Choroid plexus epithelial cell (primary cell): ENCODE measurements at regions not wholly inside any gene's neighbourhood (a gene's known extent, or its start where the extent isn't known, plus 50 kb on each side); places are given as distances from the start of the nearest gene placed in this dataset.

ENCODE experiments used
- DNase-seq: peaks from one replicate; pipeline ENCODE4 v3.0.0-alpha.2; 2010; ENCODE audit warnings: low read depth
- H3K4me3 ChIP-seq: 2 replicates; pipeline ENCODE4 v1.5.1; 2011; ENCODE audit warnings: low read depth, mild to moderate bottlenecking, control low read depth, low read length, moderate library complexity
- TF ChIP-seq, protein P1 (sequence below): conservative IDR thresholded peaks from 2 replicates; pipeline ENCODE4 v1.5.1; 2011; ENCODE audit warnings: low read depth, mild to moderate bottlenecking, control low read depth, inconsistent platforms, low read length, moderate library complexity

- no peak overlapping the region for H3K4me3 ChIP-seq
- DNase-seq, result peak; percentile 40
- TF ChIP-seq, protein P1, sequence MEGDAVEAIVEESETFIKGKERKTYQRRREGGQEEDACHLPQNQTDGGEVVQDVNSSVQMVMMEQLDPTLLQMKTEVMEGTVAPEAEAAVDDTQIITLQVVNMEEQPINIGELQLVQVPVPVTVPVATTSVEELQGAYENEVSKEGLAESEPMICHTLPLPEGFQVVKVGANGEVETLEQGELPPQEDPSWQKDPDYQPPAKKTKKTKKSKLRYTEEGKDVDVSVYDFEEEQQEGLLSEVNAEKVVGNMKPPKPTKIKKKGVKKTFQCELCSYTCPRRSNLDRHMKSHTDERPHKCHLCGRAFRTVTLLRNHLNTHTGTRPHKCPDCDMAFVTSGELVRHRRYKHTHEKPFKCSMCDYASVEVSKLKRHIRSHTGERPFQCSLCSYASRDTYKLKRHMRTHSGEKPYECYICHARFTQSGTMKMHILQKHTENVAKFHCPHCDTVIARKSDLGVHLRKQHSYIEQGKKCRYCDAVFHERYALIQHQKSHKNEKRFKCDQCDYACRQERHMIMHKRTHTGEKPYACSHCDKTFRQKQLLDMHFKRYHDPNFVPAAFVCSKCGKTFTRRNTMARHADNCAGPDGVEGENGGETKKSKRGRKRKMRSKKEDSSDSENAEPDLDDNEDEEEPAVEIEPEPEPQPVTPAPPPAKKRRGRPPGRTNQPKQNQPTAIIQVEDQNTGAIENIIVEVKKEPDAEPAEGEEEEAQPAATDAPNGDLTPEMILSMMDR, result no peak
Observed at GRCh38 chr10:31098046-31098445, 66.4 kb upstream of the ZNF438 start.

GRCh38 chr10:31099094-31099493, 67.4 kb upstream of the ZNF438 start:
- peak; percentile 72 for DNase-seq
- TF ChIP-seq, protein P1, result no peak
- no peak overlapping the region for H3K4me3 ChIP-seq

- TF ChIP-seq, protein P1, result no peak
- H3K4me3 ChIP-seq, result no peak overlapping the region
- peak; percentile 45 for DNase-seq
Observed at GRCh38 chr10:31099664-31100063, 68.0 kb upstream of the ZNF438 start.

DNA sequence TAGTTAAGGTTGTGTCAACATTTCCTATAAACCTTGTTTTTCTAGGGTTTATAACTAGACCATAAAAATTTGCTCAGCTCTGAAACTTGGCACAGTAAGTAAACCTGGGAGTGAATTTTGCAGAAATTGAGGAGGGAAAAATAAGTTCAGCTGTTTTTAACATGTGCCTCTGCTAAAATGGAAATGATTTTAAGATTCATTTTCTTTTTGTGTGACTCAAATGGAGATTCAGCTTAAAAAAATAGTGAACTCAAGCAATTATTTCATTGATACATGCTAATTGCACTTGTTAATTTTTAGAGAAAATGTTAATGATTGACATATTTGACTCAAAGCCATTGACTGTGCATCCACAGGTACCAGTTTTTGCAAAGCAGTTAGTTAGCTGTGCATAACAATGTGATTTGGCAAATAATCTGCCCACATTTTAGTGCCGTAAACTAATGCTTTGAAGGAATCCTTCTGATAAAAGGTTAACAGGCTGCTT, 68.5 kb upstream of the ZNF438 start:
- no peak overlapping the region for H3K4me3 ChIP-seq
- no peak for DNase-seq
- TF ChIP-seq, protein P1, result no peak

DNA sequence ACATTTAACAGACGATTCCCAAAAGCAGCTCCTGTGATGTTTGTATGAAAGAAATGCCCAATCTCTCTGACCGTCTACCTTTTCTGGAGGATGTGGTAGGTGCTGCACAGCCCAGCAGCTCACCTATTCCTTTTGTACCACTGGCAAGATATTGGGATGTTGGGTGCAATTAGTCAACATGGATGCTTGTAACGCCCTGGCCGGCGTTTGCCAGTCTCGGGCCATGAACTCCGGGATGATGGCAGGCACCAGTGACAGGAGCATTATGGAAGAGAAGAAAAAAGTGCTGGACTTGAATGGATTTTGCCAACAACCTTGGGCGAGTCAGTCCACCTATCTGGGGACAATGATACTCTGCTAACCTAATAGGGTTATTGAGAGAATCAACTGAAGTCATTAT, 69.0 kb upstream of the ZNF438 start:
- TF ChIP-seq, protein P1, result no peak
- no peak for DNase-seq
- H3K4me3 ChIP-seq, result no peak overlapping the region

GRCh38 chr10:31101123-31101522, 69.5 kb upstream of the ZNF438 start:
- no peak overlapping the region for H3K4me3 ChIP-seq
- TF ChIP-seq, protein P1, result no peak
- peak; percentile 88 for DNase-seq

GRCh38 chr10:31102421-31102820, 70.8 kb upstream of the ZNF438 start:
- H3K4me3 ChIP-seq, result no peak overlapping the region
- no peak for DNase-seq
- TF ChIP-seq, protein P1, result no peak
